IMR-90 (cell line): ENCODE measurements at regions not wholly inside any gene's neighbourhood (a gene's known extent, or its start where the extent isn't known, plus 50 kb on each side); places are given as distances from the start of the nearest gene placed in this dataset.

Experiments used
- MAFK ChIP-seq: IDR thresholded peaks from 2 replicates; pipeline ENCODE4 v1.6.1; 2012; ENCODE audit warnings: low read depth, low read length, improper control_type of control experiment
- NFE2L2 ChIP-seq: fragments of 150-350 bp; IDR thresholded peaks from 2 replicates; pipeline ENCODE4 v1.6.1; 2016; ENCODE audit warnings: low read depth, mild to moderate bottlenecking, low read length
- POLR2A ChIP-seq: IDR thresholded peaks from 2 replicates; pipeline ENCODE4 v1.6.1; 2012; ENCODE audit warnings: mild to moderate bottlenecking, low read depth, low read length
- RAD21 ChIP-seq: IDR thresholded peaks from 2 replicates; pipeline ENCODE4 v1.6.1; 2012; ENCODE audit warnings: low read length, improper control_type of control experiment
- TF ChIP-seq, protein P1 (sequence below): conservative IDR thresholded peaks from 2 replicates; pipeline ENCODE4 v1.5.1; 2012; ENCODE audit warnings: mild to moderate bottlenecking, low read depth, low read length, improper control_type of control experiment
- TF ChIP-seq, protein P2 (sequence below): fragments of 150-350 bp; IDR thresholded peaks from 2 replicates; pipeline ENCODE4 v1.6.1; 2017; ENCODE audit warnings: mild to moderate bottlenecking, antibody characterized with exemption, low read length, low read depth

DNA sequence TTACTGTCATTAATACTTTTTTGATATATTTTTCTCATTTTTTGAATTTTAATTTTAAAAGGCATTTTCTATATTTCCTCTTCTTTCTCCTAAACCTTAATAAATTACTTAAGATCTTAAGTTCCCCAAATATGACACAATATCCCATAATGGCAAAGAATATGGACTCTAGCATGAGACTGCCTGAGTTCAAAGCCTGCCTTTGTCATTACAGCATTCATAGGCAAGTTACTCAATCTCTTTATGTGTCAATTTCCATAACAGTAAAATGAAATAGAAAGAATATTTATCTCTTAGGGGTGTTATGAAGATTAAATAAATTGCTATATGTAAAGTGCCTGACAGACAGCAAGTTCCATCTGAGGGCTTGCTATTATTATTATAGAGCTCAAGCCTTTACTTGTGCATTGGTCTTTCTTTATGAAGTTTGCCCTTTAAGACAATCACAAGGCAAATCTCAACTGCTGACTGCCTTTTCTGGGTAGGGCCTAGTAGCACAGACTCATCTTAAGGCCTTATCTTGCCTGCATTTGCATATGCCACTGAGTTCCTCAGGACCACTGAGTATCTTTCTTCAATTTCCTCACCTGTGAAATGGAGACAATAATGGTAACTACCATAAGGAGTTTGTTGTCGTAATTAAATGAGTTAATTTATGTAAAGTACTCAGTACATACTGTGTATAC lies 231.0 kb downstream of the NRIP1 start:
- no peak for TF ChIP-seq RAD21
- TF ChIP-seq, protein P1, sequence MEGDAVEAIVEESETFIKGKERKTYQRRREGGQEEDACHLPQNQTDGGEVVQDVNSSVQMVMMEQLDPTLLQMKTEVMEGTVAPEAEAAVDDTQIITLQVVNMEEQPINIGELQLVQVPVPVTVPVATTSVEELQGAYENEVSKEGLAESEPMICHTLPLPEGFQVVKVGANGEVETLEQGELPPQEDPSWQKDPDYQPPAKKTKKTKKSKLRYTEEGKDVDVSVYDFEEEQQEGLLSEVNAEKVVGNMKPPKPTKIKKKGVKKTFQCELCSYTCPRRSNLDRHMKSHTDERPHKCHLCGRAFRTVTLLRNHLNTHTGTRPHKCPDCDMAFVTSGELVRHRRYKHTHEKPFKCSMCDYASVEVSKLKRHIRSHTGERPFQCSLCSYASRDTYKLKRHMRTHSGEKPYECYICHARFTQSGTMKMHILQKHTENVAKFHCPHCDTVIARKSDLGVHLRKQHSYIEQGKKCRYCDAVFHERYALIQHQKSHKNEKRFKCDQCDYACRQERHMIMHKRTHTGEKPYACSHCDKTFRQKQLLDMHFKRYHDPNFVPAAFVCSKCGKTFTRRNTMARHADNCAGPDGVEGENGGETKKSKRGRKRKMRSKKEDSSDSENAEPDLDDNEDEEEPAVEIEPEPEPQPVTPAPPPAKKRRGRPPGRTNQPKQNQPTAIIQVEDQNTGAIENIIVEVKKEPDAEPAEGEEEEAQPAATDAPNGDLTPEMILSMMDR = no peak
- no peak for TF ChIP-seq NFE2L2
- TF ChIP-seq MAFK = no peak
- TF ChIP-seq, protein P2, sequence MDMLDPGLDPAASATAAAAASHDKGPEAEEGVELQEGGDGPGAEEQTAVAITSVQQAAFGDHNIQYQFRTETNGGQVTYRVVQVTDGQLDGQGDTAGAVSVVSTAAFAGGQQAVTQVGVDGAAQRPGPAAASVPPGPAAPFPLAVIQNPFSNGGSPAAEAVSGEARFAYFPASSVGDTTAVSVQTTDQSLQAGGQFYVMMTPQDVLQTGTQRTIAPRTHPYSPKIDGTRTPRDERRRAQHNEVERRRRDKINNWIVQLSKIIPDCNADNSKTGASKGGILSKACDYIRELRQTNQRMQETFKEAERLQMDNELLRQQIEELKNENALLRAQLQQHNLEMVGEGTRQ = no peak
- no peak for TF ChIP-seq POLR2A
